GM19240 (cell line): ENCODE measurements at regions not wholly inside any gene's neighbourhood (a gene's known extent, or its start where the extent isn't known, plus 50 kb on each side); places are given as distances from the start of the nearest gene placed in this dataset.
"Not testable (repeated sequence)": the region's sequence is repeated elsewhere in the genome, so short reads cannot be mapped to it uniquely, and the experiment has no call there.

Source experiments
- DNase-seq: peaks from one replicate; pipeline ENCODE4 v3.0.0; 2011; ENCODE audit warnings: low spot score; ENCODE audit not compliant: insufficient read length

DNA sequence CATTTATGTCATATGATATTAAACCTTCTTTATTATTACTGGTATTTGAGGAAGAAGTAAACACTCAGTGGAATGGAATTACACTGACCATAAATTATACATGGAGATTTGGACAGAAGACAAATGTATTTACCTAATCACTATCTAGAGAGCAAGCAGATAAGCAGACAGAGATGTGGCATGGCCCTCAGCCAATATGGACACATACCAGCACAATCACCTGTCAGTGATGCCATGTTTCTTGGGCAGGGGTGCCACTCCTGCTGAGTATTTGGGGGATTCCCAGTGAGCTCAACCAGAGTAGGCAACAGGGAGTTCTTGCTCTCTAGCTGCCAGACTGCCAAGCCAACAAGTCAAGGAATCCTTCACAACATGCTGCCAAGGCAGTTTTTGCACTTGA, 866.3 kb upstream of the LRRN3 start:
- DNase-seq = no peak

DNA sequence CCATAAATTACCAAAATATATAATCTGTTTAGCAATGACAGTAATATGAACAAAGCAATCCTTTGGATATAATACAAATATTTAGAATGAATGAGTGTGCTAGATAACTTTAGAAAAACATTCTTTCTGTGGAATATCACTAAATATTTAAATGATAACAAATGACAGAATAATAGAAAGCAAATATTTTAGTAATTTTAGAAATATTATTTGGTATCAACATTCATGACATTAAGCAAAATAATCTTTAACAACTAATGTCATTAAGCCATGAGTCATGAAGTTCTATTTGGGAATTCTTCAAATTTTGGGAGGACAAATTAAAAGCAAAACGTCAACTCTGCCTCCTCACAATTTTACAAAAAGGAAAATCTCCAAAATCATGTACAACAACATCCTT, 844.8 kb upstream of the LRRN3 start:
- DNase-seq = no peak

DNA sequence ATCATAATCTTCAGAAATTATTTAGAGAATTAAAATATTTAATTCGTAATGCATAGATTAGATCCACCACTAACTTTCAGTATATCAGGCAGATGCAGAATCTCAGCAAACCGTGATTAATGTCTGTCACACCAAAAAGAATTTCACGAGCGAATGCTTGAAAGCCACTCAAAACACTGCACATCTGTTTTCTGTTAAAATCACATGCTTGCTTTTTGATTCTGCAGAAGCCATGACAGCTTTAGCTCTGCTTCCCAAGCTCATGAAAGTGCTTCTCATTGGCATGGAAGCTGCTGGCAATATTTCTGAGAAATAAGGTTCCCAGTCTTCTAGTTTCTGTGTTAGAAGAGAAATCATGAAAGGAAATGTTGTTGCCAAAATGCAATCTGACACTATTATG, 837.8 kb upstream of the LRRN3 start:
- no peak for DNase-seq

DNA sequence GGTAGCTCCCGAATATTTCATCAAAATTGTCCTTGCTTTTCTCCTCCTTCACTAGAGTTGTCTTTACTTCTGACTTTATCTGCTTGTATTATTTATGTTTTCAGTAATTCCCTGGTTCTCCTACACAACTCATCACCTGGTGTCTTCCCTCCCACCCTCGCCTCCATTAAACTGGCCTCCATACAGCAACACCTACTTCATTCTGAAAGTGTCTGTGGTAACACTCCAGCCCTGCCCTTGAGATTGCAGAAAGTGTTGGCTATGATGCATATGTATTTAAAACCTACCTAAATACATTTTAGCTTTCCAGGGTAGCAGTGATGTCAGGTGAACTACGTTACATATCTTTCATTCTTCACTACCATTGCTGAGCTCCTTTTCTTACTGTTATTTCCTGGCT, 833.3 kb upstream of the LRRN3 start:
- no peak for DNase-seq

DNA sequence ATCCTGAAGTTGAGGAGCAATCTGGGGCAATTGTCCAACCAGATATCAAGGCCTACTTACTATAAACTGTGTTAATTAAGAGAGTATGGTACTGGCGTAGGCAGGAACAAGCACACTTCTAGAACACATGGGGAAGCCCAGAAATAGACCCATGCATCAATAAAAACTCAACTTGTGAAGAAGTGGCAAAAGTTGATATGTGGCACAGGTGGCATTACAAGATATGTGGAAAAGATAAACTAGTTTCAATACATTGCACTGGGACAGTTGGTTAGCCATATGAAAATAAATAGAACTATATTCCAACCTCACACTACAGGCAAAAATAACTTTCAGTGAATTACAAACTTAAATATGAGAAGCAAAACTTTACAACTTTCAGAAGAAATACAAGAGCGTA, 828.7 kb upstream of the LRRN3 start:
- DNase-seq = no peak

DNA sequence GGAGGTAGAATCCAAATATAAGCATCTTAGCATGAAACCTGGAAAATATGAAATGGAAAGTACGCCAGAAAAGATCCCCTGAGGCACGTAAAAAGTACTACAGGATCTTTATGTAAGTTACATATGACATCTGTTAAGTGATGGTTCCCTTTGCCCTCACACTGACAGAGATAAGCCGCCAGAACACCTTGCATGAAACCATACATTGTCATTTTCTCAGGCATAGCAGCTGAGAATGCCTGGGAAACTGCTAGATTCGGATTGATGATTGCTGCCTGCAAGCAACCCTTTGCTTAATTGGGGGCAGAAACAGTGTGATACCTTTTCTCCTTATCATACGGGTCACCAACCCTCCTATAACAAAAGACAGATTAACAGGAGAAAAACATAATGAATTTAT, 826.6 kb upstream of the LRRN3 start:
- DNase-seq = no peak

DNA sequence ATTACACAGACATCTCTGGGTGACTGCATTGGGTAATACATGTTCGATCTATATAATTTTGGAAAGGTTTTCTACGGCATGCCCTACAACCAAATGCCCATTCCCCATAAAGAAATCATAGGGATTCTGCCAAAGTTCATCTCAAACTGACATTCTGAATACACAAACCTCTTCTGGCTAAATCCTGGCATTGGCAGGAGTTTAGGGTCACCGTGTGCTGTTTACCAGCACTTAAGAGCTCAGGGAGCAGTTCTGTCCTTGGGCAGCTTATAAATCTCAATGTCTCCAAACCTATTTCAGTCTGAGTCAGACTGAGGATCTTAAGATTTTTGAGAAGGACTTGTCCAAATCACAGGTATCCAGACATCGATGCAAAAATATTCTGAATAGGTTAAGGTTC, 809.6 kb upstream of the LRRN3 start:
- no peak for DNase-seq

DNA sequence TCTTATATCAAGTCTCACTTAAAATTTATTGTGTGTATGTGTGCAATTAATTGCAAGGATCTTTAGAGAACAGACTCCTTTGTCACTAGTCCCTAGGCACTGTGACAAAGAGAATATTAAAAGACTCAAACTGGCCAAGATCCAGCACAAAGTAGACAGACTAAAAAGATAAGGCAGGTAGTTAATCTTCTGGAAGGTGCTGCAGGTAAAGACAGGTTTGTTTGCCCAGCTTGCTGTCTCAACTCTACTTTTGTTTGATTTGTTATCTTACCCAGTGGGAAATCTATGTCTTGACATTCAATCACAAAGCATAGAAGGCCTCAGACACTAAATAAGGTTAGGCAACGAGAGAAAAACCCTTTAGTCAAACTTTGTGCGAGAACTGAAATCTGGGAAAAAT, 807.9 kb upstream of the LRRN3 start:
- DNase-seq = no peak

DNA sequence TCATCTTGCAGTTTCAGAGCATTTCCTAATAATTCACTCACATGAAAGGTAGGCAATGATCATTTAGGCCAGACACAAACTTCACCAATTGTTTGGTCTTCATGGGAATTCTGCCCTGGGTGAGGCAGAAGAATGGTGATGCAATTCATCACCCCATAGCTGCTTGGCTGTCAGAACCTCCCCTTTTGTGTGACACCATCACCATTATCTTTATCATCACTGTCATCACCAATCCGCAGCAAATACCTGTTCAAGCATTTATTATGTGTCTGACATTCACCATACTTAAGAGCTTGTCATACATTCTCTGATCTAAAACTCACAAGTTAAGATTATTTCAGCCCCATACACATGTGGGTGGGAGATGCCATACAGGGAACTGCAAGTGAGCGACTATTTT, 799.5 kb upstream of the LRRN3 start:
- DNase-seq = no peak

DNA sequence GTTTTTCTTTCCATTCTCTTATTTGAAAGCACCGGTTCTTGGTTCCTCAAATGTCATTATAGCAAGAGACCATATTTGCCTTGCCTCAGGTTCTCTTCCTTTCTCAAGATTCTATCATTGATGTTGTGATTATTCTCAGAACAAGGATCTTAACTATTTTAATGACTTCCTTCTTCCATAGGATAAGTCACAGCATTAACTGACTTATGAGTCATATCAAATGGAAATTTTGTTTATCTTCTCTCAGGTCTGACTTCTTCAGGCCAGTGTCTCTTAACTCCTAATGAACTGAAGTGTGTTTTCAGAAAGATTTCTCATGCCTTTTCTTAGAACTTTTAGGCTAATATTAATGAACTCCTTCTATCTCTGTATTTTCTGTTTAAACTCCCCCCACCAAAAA, 794.6 kb upstream of the LRRN3 start:
- no peak for DNase-seq

DNA sequence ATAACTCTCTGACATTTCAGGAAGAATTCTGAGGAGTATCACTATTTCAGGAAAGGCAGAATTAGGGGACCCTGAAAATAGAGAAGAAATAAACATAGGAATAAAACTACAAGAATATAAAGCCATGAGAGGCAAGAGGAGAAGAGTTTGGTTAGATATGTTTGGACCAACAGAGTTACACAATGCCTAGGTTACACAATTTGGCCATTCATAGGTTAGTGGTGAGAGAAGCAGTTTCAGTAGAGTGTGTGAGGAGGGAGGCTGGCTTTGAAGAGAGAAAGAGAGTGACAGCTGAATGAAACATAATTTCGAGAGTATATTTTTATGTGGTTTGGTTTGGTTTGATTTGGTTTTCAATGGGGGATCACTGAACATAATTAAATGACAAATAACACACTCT, 783.2 kb upstream of the LRRN3 start:
- DNase-seq = no peak

DNA sequence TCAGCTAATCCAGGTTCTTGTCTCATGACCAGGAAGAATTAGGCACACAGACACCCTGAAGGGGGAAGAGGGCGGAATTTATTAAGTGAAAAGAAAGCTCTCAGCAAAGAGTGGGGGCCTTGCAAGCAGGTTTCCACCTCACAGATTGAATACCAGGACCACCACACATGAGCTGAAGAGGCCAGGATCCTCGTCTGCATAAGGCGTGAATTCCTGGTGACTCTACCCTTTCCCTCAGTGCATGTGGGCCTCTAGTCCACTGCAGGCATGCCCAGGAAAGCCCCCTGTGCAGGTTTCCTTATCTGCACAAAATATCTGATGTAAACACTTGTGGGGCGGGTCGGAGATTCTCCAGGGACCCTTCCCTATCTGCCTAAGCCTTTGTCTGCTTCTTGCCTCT, 782.1 kb upstream of the LRRN3 start:
- DNase-seq = no peak

DNA sequence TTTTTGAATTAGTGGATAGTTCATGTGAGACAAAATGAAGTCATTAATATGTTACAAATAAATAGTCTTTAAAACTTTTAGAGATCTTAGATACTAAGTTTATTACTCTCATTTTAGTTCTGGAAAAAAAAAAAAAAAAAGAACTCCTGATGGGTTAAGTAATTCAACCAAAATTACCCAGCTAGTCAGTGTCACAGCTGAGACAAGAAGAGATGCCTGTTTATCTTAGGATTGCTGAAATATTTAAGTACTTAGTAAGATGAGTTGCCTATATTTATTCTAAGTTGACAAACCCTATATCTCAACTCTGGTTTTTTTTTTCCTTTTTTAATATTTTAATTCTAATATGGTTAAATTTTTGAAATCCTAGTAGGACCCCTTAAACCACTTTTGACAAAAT, 781.0 kb upstream of the LRRN3 start:
- no peak for DNase-seq

DNA sequence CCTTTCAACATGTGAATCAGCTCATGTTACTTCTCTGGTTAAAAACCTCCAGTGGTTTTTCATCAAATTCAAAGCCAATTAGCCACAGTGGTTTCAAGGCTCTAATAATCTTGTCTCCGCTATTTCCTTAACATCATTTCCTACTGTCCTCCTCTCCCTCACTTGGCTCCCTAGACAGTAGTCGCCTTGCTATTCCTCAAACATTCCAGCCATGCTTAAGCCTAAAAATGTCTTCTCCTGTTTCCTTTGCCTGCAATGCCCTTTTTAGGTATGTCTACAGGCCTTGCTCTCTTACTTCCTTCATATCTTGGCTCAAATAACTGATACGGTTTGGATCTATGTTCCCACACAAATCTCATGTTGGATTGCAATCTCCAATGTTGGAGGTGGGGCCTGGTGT, 779.4 kb upstream of the LRRN3 start:
- no peak for DNase-seq

DNA sequence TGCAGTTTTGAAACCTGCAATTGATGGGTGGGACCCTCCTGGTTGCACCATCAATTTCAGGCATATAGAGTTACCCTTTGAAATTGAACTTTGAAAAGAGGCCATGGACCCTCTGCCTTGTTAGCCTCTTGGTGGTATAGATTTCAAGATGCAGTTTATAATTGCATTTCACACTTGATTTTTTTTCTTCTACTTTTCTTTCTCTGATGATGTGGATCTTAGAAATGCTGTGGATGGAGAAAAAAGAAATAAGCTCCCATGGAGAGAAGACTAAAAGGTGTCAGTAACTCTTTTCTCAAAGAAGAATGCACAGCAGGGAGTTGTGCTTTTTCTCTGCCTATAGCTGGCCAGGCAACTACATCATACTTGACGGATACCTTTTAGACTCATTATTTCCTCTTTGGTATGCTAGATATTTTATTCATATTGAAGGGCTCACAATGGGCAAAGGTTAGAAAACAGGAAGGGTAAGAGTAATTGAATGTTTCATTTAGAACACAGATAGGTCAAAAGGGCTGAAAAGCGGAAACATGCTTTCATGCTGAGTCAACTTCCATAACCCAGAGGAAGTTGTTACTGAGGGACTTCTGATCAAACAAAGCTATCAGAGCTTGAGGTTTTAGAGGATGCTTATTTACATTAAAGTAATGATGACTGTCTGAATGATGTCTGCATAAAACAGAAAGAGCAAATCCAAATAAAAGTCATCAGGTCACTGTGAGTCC, 773.2 kb upstream of the LRRN3 start:
- no peak for DNase-seq

DNA sequence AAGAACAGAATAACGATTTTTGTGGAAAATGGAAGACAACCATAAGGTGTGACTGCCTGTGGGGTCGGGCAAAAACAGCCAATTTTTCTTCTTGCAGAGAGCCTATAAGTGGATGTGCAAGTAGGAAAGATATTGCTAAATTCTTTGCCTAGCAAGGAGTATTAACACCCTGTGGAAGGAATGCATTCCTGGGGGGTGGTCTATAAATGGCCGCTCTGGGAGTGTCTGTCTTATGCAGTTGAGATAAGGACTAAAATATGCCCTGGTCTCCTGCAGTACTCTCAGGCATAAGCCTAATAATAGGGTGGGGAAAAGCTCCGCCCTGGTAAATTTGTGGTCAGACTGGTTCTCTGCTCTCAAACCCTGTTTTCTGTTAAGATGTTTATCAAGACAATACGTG, 770.6 kb upstream of the LRRN3 start:
- not testable (repeated sequence) for DNase-seq

DNA sequence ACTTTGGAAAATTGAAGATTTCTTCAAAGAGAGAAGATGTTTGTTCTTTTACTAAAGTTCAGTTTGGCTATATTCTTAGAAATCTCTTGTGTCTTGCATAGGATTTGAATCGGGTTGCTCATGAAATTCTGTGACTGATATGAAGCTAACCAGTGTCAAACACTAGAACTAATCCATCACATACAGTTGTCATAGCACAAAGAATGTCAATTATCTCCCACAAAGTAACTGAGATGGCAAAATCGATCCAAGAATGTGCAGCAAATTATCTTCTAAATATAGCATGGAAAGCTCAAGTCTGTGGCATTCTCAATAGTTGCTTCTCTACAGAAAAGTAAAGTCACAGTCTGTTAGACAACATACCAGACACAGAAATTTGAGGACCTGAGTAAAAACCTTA, 768.1 kb upstream of the LRRN3 start:
- no peak for DNase-seq

DNA sequence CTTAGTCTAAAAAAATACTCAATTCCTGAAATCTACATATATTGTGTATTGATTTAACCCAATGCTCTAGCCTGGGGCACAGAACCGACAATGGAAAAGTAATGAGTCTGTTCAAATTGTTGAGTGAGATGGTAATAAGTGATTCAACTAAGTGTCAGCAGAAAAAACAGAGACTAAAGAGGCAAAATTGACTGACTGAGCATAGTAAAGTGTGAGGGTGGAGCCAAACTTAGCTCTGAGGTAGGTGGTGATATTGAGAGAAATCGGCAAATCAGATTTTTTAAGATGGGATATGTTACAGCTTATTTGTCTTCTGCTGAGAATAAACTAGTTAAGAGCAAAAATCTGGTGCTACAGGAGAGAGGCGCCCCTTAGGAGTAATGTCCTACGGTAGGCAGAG, 764.0 kb upstream of the LRRN3 start:
- DNase-seq = no peak

DNA sequence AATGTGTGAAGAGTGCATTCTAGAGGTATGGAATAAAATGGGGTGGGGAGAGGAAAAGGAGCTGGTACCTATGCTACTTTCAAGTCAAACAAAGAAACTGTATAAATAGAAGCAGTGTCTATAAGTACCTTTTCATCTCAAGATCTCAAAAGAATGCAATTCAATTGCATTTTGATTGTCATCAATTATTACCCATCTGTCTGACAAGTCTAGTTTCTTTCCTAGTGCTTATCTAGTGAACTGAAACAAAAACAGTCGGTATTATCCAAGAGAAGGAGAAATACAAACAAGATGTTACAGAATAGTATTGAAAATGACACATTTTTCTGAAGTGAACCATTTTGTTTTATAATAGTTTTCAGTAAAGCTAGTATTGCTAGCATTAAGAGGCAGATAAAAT, 754.5 kb upstream of the LRRN3 start:
- no peak for DNase-seq

DNA sequence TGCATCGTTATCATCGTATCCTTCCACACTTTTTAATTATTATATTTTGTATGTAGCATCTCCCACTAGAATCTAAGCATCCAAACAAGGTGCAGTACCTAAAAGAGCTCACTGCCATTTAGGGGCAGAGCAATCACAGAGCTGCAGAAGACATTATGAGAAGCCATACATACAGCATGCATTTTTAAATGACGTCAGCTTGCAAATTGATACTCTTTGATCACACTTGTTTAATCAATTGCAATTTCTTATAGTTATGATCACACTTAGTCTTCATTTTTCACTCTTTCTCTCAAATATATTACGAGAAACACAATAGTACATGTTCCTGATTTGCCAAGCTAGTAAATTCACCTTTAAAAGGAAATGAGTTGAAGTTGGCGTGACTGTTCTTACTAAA, 753.3 kb upstream of the LRRN3 start:
- no peak for DNase-seq

DNA sequence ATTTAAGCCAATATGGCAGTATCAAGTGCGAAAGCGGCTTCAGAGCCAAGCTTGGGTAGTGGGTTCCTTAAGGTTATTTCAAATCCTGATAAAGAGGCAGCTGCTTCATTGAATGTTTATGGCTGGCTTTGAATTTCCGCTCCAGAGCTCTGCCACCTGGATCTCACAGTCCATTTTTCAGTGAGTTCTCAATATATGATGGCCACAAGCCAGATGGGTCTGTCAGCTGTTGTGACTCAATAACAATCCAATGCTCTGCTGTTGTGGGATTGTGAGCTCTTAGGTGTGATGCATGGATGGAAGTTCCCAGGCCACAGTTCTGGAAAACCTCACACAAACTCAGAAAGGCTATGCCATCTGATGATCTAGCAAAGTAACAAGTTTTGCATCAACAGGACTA, 743.8 kb upstream of the LRRN3 start:
- DNase-seq = no peak

DNA sequence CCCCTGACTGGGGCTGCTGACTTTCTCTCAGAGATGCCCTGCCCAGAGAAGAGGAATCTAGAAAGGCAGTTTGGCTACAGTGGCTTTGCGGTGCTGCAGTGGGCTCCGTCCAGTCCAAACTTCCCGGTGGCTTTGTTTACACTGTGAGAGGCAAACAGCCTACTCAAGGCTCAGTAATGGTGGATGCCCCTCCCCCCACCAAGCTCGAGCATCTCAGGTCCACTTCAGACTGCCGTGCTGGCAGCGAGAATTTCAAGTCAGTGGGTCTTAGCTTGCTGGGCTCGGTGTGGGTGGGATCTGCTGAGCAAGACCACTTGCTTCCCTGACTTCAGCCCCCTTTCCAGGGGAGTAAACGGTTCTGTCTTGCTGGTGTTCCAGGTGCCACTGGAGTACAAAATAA, 734.5 kb upstream of the LRRN3 start:
- no peak for DNase-seq

DNA sequence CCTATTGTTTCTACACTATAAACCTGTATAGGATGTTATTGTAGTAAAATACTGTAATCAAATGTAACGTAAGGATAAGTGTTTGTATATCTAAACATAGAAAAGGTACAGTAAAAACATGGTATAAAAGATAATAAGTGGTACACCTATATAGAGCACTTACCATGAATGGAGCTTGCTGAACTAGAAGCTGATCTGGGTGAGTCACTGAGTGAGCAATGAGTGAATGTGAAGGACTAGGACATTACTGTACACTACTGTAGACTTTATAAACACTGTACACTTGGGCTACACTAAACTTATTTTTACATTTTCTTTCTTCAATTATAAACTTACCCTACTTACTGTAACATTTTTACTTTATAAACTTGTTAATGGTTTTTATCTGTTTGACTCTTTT, 732.9 kb upstream of the LRRN3 start:
- DNase-seq = no peak

DNA sequence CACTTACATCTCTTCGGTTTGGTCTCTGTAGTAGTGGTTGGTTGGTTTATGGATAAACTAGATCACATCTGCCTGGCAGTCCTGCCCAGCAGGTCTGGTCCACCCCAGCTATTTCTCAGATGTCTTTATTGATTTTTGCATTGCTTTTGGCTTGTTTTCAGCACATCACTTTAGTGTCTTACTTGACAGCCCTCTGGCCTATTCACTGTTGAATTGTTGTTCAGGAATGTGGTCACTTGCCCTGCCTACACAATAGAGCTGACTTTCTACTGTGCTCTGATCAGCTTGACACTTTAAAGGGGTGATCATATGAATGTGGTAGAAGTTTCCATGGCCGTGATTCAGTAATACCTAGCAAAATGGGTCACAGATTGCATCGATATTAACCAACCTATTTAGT, 719.2 kb upstream of the LRRN3 start:
- no peak for DNase-seq
